ENCODE measurements at regions not wholly inside any gene's neighbourhood (a gene's known extent, or its start where the extent isn't known, plus 50 kb on each side); places are given as distances from the start of the nearest gene placed in this dataset.

DNA sequence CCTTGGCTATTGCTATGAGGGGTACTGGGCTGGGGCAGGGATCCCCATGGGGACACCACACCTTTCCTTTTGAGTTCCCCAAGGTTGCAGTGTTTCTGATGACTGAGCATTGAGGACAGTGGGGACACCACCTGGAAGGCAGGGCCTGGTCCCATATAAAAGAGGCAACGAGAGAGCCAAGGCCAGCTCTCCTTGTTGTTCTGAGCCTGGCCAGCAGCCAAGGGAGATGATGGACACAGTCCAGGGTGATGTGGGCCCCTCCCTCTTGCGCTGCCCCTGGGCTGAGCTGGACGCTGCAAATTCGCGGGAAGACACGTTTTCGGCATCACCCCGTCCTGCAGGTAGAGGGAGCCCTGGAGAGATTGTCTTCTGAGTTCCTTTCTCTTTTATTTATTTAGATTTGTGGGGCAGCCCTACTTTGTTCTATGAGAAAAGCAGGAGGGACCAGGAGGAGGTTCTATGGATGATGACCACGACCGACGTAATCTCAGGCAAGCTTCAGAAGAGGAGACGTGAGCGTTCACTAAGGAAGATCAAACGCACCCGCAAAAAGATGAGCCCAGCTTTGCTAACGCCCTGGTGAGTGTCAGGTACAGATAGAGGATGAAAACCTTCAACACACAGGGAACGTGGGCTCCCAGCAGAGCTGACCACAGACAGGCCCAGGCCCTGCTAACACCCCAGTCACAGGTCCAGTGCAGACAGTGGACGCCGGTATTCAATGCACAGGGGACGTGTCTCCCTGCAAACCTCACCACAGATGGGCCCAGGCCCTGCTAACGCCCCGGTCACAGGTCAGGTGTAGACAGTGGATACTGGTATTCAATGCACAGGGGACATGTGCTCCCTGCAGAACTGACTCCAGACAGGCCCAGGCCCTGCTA is 97.4 kb downstream of the SHOX start:
- DNase-seq: no peak

DNA sequence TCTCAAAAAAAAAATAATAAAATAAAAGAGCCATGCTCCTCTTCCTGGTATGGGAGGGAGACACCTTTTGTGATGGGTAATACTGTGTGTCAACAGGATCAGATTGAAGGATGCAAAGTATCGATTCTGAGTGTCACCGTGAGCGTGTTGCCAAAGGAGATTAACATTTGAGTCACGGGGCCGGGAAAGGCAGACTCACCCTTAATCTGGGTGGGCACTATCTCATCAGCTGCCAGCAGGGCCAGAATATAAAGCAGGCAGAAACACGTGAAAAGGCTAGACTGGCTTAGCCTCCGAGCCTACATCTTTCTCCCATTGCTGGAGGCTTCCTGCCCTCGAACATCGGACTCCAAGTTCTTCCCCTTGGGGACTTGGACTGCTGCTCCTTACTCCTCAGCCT is 95.4 kb downstream of the SHOX start:
- no peak for DNase-seq

DNA sequence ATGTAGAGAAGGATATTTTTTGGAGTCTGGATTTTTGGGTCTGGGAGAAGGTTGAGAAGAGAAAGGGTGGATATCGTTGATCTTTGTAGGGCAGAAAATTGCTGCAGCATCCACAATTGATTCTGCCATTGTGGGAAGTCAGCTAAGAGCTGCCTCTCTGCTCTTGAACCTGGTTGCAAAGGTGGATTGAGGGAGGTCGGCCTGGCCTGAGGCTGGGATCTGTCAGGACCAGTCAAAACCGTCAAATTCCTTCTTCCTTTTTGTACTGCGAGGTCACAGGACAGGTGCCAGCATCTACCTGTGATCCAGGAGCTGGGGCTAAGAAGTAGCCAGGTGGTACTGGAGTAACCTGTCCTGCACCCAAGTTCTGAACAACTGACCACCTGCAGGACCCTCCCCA is 93.7 kb downstream of the SHOX start:
- no peak for DNase-seq

DNA sequence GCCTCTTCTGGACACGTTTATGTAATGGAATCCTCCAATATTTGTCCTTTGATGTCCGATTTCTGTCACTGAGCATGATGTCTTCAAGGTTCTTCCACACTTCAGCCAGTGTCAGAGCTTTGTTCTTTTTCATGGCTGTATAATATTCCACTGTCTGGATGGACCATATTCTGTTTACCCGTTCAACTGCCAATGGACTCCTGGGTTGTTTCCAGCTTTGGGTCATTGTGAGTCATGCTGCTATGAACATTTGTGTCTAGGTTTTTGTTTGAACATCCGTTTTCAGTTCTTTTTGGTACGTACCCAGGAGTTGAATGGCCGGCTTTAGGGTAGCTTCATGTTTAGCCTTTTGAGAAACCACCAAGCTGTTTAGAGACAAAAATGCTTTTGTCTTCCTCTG is 93.2 kb downstream of the SHOX start:
- no peak for DNase-seq

DNA sequence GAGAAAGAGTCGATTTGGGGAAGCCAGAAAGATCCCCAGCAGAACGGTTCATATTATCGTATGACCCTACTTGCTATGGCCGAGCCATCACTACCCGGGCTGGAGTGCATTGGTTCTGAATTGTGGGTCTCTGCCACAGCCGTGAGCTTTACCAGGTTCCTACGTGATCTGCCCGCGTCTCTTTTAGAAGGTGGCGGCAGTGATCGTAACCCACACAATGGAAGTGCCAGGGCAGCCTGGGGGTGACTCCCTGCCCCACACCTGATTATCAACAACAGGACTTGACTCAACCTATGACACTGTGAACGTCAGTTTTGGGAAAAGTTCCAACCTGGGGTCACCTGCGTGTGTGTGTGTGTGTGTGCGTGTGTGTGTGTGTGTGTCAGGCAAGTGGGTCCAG is 90.8 kb downstream of the SHOX start:
- no peak for DNase-seq

DNA sequence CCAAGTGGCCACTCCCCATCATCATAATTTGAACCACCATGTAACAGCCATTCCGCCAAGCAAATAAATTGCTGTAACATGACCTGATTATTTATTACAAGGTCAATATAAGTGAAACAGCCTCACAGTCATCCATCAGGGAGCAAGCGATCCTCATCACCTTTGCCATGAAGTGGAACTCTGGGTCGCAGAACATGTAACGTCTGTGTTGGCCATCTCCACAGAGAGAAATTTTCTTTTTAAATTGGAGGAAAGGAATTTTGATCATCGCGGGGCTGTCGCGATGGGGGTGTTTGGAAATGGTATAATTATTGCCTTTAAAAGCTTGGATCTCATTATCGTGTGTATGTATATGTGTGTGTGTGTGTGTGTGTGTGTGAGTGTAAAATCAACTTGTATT is 90.2 kb downstream of the SHOX start:
- no peak for DNase-seq

DNA sequence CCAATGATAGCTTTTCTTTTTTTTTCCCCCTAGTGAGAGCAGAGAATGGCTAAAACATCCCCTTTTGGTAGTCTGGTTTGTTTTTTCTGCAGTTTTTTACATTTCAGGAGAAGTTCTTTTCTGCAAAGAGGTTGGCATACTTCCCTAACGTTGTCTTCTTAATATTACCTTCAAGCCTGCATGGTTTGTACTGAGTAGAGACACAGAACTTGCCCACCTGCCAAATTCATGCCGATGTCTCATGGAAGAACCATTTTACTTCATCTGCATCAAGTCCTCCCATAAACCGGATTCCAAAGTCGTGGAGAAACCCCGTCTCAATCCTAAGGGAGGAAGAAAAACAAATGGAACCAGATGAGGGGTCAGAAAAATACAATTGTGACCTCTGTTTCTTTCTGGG is 89.7 kb downstream of the SHOX start:
- no peak for DNase-seq

DNA sequence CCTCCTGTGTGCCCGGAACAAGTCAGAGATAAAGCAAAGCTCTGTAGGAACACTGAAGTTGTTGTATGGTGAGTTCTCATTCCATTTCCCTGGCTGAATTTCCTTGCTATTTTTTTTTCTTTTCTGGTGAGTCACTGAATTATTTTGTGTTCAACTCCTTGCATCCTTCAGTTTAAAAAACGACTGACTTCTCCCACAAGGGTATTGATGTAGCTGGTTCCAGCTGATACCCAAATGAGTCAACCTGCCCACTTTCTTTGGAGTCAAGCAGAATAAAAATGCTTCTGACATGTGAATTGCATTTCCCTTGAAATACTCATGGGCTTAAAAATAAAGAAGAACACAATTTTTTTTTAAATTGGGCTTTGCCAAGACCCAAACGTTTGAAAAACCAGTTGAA is 85.5 kb downstream of the SHOX start:
- DNase-seq: no peak

DNA sequence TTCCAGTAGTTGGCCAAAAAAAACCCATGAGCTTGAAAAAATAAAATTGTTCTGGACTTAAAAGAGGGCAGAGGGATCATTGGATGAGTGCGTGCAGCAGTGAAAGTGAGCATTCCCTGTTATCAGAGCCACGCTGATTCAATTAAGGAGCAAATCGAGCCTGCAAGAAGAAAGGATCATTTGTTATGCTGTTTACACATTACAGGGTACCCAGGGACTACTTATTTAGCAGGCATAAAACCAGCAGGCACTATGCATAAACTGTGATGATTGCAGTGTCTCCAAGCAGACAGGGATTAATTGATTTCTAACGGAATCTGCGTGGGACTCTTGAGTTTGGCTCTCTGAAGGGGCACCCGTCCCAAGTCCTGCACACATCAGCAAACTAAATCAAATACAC is 83.5 kb downstream of the SHOX start:
- DNase-seq: no peak

Measured in NCI-H69 (cell line).